Loucy (cell line): ENCODE measurements at regions not wholly inside any gene's neighbourhood (a gene's known extent, or its start where the extent isn't known, plus 50 kb on each side); places are given as distances from the start of the nearest gene placed in this dataset.

Experiments
- H2AFZ ChIP-seq: fragments of 200-600 bp; sonication (generic); 2 replicates; pipeline ENCODE4 v1.6.0; 2016; ENCODE audit warnings: antibody characterized with exemption, mild to moderate bottlenecking, low read length, moderate library complexity
- H3F3A ChIP-seq: fragments of 200-600 bp; 2 replicates; pipeline ENCODE4 v1.6.0; 2016; ENCODE audit warnings: antibody characterized with exemption, low read depth, mild to moderate bottlenecking
- H3K27me3 ChIP-seq: fragments of 200-600 bp; sonication (generic); 2 replicates; pipeline ENCODE4 v1.6.1; 2014; ENCODE audit warnings: low read length, mild to moderate bottlenecking; ENCODE audit not compliant: insufficient read depth, poor library complexity, severe bottlenecking
- H3K36me3 ChIP-seq: fragments of 200-600 bp; sonication (generic); 2 replicates; pipeline ENCODE4 v1.6.1; 2016; ENCODE audit warnings: low read length; ENCODE audit not compliant: insufficient read depth
- H3K4me1 ChIP-seq: fragments of 200-600 bp; sonication (generic); 2 replicates; pipeline ENCODE4 v1.5.1; 2014; ENCODE audit warnings: low read length, mild to moderate bottlenecking; ENCODE audit not compliant: insufficient read depth, poor library complexity, severe bottlenecking
- H3K4me2 ChIP-seq: fragments of 200-600 bp; sonication (generic); 2 replicates; pipeline ENCODE4 v1.6.0; 2014; ENCODE audit warnings: antibody characterized with exemption, low read length, low read depth, mild to moderate bottlenecking; ENCODE audit not compliant: poor library complexity, severe bottlenecking
- H3K4me3 ChIP-seq: fragments of 200-600 bp; sonication (generic); 2 replicates; pipeline ENCODE4 v1.5.1; 2014; ENCODE audit warnings: low read length, mild to moderate bottlenecking, mixed read lengths; ENCODE audit not compliant: poor library complexity, severe bottlenecking
- H3K79me2 ChIP-seq: fragments of 200-600 bp; sonication (generic); 2 replicates; pipeline ENCODE4 v1.6.1; 2014; ENCODE audit warnings: low read length; ENCODE audit not compliant: insufficient read depth
- H3K9ac ChIP-seq: fragments of 200-600 bp; sonication (generic); 2 replicates; pipeline ENCODE4 v1.6.0; 2014; ENCODE audit warnings: mild to moderate bottlenecking, low read depth, low read length, moderate library complexity; ENCODE audit not compliant: poor library complexity, severe bottlenecking
- H3K9me2 ChIP-seq: fragments of 200-600 bp; sonication (generic); replicated peaks from 2 replicates; pipeline ENCODE4 v1.6.1; 2016; ENCODE audit warnings: low read depth, low read length, mixed read lengths
- H3K9me3 ChIP-seq: fragments of 200-600 bp; sonication (generic); 2 replicates; pipeline ENCODE4 v1.6.1; 2014; ENCODE audit warnings: mild to moderate bottlenecking, antibody characterized with exemption, low read length, low read depth; ENCODE audit not compliant: insufficient read depth
- H4K20me1 ChIP-seq: fragments of 200-600 bp; sonication (generic); 2 replicates; pipeline ENCODE4 v1.6.0; 2014; ENCODE audit warnings: antibody characterized with exemption, low read length, mild to moderate bottlenecking; ENCODE audit not compliant: insufficient read depth, poor library complexity, severe bottlenecking
- CTCF ChIP-seq: fragments of 200-600 bp; sonication (generic); conservative IDR thresholded peaks from 2 replicates; pipeline ENCODE4 v1.5.1; 2014; ENCODE audit warnings: mild to moderate bottlenecking, antibody characterized with exemption, low read length
- EZH2phosphoT487 ChIP-seq: fragments of 200-600 bp; IDR thresholded peaks from 2 replicates; pipeline ENCODE4 v1.6.1; 2018; ENCODE audit warnings: antibody characterized with exemption, mild to moderate bottlenecking, moderate library complexity, borderline replicate concordance

GRCh38 chr18:2412996-2413751 lies 158.1 kb downstream of the METTL4 start:
- Histone ChIP-seq H3K79me2 (no peaks in the 10 kb centered on the region), H3K27me3 (no peaks in the 10 kb centered on the region), H2AFZ (no peak overlapping the region), H3F3A (no peaks in the 10 kb centered on the region), H3K4me2 (no peak overlapping the region), H3K9me3 (no peaks in the 10 kb centered on the region), H3K9me2 (no peaks in the 10 kb centered on the region), H3K36me3 (no peaks in the 10 kb centered on the region), H3K4me1 (no peaks in the 10 kb centered on the region), H4K20me1 (no peaks in the 10 kb centered on the region), H3K9ac (no peak overlapping the region), H3K4me3 (no peak overlapping the region)
- TF ChIP-seq CTCF, result no peak
- TF ChIP-seq EZH2phosphoT487, result no peak

GRCh38 chr18:2414235-2414634 lies 157.1 kb downstream of the METTL4 start:
- Histone ChIP-seq H3K9me3 (no peaks in the 10 kb centered on the region), H3K79me2 (no peaks in the 10 kb centered on the region), H3K4me3 (no peak overlapping the region), H2AFZ (no peak overlapping the region), H3K4me2 (no peak overlapping the region), H3K9ac (no peak overlapping the region), H3K9me2 (no peaks in the 10 kb centered on the region), H3F3A (no peaks in the 10 kb centered on the region), H3K36me3 (no peaks in the 10 kb centered on the region), H3K27me3 (no peaks in the 10 kb centered on the region), H3K4me1 (no peaks in the 10 kb centered on the region), H4K20me1 (no peaks in the 10 kb centered on the region)
- TF ChIP-seq EZH2phosphoT487, result no peak
- no peak for TF ChIP-seq CTCF

- H4K20me1 ChIP-seq, result no peaks in the 10 kb centered on the region
- H3K36me3 ChIP-seq, result no peaks in the 10 kb centered on the region
- no peaks in the 10 kb centered on the region for H3K27me3 ChIP-seq
- H3K9me2 ChIP-seq, result no peaks in the 10 kb centered on the region
- no peaks in the 10 kb centered on the region for H3F3A ChIP-seq
- H3K79me2 ChIP-seq, result no peaks in the 10 kb centered on the region
- H3K4me2 ChIP-seq, result no peak overlapping the region
- no peak overlapping the region for H3K9ac ChIP-seq
- H2AFZ ChIP-seq, result no peak overlapping the region
- no peaks in the 10 kb centered on the region for H3K4me1 ChIP-seq
- TF ChIP-seq EZH2phosphoT487, result no peak
- no peak for TF ChIP-seq CTCF
- H3K9me3 ChIP-seq, result no peaks in the 10 kb centered on the region
- no peak overlapping the region for H3K4me3 ChIP-seq
Measured at GRCh38 chr18:2415656-2416055, 155.6 kb downstream of the METTL4 start.
